HK-2 (cell line): ENCODE measurements at regions not wholly inside any gene's neighbourhood (a gene's known extent, or its start where the extent isn't known, plus 50 kb on each side); places are given as distances from the start of the nearest gene placed in this dataset.
"Not testable (repeated sequence)": the region's sequence is repeated elsewhere in the genome, so short reads cannot be mapped to it uniquely, and the experiment has no call there.

Experiments
- DNase-seq: peaks from one replicate; pipeline ENCODE4 v3.0.0-alpha.2; 2018; ENCODE audit not compliant: unreplicated experiment

DNA sequence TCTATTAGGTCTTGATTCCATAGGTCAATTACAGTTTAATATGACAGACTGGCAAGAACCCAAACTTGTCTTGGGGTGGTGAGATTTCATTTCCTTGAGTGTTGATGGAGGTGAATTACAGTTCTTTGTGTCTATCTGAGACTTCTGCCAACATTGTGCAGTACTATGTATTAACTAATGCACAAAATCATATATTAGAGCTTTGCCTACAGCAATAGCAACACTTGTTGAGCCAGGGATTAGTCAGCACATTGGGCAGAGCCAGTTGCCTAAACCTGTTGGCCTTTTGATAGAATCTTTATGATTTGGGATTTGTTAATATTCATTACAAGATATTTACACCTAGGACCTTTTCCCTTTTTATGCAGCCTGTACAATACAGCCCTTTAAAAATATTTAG, 135.3 kb upstream of the CENPW start:
- no peak for DNase-seq

DNA sequence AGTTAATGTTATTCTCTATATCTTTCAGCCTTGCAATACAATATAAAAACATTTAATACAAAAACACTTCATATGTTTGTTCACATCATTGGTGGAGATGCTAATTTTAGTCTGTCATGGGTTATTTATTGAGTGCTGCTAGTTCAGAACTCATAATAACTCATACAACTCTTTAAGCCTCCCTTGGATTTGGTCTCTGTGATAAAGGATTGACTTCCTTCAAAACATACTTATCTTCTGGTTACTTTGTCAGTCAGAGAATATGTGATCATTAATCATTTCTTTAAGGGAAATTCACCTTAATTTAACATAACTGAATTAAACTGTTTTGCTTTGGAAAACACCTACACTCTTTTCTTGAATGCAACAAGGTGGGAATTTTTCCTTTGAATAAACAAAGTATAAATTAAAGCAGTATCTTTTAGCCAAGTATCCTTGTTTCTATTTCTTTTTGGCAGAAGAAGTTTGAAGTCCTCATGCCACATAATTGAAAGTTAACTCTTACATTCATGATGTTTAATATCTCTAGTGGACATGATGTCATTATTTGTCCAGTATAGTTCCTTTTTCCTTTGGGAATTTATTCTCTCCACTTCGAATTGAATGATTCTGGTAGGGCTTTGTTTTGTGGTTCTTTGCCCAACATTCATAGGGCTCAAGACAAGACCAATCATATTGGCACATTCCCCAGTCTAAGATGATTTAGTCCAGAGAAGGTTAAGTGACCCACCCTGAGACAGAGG, 133.2 kb upstream of the CENPW start:
- DNase-seq, result no peak

DNA sequence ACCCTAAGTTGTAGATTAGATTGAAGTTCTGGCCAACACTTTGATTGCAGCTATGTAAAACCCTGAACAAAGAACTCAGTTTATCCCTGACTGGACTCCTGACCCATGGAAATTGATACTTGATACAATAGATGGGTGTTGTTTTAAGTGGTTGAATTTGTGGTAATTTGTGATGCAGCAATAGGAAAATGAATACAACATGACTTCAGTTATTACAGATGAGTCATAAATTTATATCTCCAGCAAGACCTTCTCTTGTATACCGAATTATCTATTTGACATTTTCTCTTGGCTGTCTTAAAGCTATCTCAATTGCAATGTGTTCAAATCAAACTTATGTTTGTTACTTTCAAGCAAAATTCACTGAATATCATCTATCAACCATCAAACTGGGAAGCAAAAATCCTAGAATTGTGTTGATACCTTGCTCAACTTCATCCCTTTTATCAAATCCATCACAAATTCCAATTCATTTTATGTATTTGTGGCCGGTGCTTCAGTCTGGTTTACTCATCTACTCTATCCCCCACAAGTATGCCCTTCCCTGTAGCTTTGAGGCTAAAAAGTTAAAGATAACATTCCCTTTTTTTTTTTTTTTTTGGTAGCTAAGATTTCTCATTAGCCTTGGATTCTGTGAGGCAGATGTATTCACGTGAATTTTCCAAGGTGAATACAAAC, 129.4 kb upstream of the CENPW start:
- no peak for DNase-seq

DNA sequence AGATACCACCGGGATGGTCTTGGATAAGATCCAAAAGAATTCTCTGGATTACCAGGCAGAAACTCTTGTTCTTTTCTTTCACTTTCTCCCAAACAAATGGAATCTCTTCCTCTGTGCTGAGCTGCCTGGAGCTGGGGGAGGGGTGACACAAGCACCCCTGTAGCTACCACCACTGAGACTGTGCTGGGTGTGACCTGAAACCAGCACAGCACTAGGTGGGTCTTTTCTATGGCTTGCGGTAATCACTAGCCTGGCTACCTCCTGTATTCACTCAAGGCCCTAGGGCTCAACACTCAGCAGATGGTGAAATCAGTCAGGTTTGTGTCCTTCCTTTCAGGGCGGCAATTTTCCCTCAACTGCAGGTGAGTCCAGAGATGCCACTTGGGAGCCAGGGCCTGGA, 122.4 kb upstream of the CENPW start:
- DNase-seq, result no peak

DNA sequence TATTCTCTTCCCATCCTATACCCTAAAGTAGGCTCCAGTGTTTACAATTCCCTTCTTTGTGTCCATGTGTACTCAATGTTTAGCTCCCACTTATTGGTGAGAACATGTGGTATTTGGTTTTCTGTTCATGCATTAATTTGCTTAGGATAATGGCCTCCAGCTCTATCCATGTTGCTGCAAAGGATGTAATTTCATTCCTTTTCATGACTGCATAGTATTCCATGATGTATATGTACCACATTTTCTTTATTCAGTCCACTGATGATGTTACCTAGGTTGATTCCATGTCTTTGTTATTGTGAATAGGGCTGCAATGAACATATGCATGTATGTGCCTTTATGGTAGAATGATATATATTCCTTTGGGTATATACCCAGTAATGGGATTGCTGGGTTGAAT, 119.0 kb upstream of the CENPW start:
- not testable (repeated sequence) for DNase-seq

DNA sequence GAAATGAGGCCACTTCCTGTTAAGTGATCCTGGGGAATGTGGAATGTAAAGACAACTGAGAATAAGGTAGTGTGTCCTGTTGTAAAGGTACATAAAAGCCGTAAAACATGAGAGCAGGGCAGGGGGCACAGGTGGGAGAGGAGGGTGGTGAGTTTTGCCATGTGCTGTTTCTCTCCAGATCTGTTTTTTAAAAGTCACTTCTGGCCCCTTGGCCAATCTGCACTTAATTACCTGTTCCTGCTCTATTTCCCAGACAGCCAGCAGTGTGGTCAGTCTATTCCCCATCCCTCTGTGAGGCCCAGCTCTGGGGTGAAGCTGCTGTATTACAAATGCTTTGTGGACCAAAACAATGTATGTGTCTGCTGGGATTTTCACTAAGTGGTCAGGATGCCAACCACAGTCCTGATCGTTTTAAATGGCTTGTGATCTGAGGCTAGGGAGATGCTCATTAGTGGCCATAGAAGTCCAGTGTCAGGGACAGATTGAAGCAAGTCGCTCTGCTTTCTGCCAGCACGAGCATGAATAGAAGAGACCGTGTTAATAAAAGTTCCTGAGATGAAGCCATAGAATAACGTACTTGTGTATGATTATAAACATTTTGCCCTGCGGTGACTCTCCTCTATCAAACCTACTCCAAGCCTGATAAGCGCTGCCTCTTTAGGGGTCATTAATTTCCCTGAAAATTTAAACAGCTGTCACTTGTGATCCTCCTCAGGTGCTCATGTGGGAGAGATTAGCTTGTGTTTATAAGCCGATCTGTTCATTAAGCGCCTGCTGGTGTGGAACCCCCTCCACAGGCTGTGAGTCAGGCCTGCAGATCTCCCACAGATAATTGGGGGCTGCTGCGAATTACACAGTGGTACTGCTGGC, 111.8 kb upstream of the CENPW start:
- DNase-seq, result no peak

DNA sequence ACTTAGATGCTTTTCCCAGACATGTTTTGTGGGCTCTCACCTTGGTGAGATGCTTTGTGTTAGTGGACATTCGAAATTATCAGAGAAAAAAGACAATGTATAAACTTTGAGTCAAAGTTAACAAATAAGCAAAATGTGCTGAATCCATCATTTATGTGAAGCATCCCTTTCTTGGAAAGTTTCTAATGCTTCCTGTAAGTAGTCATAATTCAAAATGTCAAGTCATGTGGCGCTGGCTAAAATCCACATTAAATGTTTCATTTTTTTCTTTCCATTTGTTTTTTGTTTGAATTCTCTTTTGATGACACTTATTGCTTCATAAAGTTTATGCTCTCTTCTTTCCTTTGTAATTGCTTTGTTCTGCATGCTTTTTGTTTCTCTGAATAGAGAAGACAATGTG, 107.2 kb upstream of the CENPW start:
- no peak for DNase-seq

DNA sequence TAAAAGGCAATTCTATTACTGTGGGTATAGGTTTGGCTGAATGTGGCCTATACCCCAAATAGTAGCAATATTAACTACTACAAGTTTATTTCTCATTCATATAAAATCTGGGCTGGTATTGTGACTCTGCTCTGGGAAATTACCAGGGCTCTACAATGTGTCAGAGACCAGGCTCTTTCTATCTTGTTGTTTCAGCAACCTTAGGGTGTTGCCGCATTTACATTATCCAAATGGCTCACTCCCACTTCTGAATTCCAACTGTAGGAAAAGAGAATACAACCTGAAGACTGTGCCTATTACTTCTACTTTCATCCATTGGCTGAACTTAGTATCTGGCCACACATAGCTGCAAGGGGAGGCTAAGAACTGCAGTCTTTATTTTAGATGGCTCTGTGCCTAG, 106.7 kb upstream of the CENPW start:
- DNase-seq, result no peak

DNA sequence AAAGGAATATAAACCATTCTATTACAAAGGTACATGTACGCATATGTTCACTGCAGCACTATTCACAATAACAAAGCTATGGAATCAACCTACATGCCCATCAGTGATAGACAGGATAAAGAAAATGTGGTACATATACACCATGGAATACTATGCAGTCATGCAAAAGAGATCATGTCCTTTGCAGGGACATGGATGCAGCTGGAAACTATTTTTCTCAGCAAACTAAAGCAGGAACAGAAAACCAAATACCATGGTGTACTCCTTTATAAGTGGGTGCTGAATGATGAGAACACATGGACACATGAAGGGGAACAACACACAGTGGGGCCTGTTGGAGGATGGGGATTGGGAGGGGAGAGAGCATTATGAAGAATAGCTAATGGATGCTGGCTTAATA, 104.6 kb upstream of the CENPW start:
- DNase-seq, result no peak

DNA sequence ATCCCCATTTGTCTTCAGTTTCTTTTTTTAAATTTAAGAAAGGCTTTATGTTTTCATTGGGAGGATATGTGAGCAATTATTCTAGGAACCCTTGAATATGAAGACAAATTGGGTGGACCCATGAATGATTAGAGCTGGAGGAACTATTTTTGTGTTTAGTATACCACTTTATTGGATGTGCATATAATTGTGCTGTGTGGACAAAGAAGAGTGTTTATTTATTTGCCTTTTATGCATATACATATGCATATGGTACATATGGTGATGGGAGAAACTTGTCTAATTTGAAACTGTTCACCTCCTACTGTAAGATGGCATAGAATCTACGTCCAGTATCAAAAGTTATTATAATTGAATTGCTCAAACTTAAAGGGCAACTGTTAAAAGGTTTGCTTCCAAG, 94.8 kb upstream of the CENPW start:
- no peak for DNase-seq

DNA sequence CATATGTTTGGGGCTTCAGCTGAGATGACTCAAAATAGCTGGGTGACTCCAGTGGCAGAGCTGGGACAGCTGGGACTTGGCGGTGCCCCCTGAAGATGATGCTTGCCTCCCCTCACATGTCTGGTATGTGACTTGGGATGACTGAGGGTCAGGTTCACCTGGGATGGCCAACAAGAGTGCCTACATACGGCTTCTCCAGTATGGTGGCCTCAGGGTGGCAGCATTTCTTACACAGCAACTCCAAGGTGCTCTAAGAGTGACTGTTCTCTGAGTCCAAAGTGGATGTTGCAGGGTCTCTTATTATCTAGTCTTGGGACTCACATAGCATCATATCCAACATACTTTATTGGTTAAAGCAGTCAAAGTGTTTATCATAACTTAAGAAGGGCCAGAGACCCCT, 87.8 kb upstream of the CENPW start:
- DNase-seq, result no peak

DNA sequence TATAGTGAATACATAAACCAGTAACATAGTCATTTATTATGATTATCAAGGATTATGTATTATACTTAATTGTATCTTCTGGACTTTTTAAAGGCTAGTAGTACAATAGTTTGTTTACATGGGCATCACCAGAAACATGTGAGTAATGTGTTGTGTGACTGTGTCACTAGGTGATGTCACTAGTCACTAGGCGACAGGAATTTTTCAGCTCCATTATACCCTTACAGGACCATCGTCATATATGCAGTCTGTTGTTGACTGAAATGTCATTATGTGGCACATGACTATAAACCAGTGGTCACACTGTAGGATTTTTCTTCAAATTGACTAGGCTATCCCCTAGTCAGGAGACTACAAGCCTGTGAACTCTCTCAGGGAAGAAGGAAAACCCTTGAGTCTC, 86.5 kb upstream of the CENPW start:
- no peak for DNase-seq

DNA sequence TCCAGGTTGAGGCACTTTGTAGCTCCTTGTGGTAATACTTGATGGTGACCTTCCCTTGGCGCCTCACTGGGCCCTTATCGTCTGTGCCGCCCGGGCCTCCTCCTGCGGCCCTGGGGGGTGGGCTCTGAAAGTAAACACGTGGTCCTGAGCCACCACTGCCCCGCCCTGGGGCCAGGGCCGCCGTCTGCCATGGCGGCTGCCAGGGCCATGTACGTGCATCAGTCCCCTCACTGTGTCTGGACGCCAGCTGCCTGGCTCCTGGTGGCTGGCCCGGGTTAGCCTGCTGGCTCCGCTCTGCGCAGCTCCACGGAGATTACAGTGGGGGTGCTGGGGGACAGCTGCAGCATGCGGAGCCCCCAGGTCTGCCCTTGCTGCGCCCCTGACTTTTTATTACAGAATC, 81.8 kb upstream of the CENPW start:
- no peak for DNase-seq

DNA sequence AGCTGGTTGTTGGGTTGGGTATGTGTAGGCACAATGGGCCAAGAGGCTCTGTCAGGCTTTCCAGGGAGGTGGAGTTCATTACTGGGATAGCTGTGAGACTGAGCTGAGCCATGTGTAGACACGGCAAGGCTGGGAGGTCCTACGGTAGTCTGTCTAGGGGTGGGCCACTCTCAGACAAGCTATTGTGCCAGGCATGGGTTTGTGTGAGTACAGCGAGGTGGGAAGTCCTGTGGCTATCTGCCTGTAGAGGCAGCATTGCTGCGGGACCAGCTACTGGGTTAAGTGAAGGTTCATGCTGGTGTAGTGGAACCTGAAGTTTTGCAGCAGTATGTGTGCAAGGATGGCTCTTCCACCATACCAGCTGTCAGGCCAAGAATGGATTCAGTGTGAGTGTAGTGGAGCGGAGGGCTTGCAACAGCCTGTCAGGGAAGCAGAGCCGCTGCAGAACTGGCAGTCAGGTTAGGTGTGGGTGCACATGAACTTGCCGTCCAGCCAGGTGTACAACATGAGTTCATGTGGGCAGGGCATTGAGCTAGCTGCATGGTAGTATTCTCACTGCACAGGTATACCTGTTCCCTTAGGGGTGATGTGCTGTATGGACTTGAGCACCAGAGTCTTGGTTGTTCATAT, 78.0 kb upstream of the CENPW start:
- DNase-seq, result no peak

DNA sequence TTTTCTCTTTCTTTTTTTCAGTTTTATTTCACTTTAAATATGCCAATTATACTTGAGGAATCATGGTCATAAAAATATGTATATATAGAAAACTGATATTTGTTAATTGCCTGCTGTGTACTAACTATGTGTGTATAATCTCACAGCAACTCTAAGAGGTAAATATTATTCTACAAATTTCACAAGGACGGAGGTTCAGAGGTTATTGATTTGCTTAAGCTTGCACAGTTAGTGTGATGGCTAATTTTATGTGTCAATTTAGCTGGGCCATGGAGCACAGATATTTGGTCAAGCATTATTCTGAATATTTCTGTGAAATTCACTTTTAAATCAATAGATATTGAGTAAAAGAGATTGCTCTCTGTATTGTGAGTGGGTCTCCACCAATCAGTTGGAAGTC, 75.7 kb upstream of the CENPW start:
- no peak for DNase-seq

DNA sequence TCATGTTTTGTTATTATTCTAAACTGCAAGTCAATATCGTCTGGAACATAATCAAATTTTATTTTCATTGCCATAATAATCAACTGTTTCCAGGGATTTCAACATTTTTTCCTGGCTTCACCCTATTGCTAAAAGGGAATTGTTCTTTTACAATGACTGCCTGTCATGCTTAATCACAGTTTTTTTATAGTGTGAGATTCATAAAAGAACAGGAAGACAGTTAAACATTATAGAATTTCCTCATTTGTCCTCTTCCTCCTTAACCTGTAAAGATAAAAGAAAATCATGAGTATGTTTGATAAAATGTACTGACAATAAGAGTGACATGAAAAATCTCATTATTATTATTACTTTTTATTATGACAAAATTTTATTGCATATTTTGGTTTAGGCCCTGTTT, 73.3 kb upstream of the CENPW start:
- no peak for DNase-seq

DNA sequence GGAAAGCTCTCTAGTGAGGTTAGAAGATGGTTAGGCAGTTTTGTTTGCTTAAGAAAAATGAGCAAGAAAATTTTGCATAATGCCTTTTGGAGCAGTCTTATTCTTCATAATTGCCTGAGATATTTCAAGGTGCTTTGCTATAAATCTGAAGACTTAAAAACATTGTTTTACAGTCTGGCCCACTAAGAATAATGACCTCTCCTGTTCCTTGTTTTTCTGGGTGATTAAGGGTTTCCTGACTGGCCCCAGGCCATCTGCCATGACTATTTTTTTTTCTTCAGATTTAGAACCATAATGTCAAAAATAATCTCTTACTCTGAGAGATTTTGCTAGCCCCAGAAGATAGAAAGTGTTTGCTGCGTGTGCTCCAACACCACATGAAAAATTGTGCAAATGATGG, 72.3 kb upstream of the CENPW start:
- DNase-seq, result no peak

DNA sequence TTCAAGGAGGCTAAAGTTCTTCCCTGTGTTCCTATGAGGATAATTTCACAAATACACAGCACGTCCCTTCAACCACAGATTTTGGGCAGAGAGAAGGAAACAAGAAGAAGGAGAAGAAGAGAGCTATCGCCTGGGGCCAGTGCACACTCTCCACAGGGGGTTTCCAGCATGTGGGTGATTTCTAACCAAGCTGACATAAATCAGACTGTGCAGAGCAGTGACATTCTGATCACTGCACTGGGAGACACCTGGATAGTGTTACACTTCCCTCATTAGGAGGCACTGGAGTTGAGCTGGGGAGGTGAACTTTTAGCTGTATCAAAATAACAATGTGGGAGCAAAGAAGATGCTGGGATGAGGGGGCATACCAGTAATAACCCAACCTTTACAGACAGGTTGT, 71.8 kb upstream of the CENPW start:
- no peak for DNase-seq

DNA sequence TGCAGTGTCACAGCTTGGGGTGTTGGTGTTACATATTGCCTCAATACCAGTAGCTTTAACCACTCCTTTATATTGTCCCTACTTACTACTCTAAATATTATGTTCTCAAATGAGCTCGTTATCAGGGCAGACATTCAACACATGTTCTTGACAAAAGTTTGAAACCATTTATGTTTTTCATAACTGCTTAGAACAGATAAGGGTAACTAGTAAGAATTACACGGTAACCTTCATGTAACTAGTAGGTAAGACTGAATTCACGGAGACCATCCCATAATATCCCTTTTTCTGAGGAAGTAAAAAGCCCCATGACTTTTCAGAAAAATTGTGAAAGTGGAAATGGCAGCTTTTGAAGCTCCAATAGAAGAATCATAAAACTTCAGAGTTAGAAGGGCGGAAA, 59.6 kb upstream of the CENPW start:
- DNase-seq, result no peak

DNA sequence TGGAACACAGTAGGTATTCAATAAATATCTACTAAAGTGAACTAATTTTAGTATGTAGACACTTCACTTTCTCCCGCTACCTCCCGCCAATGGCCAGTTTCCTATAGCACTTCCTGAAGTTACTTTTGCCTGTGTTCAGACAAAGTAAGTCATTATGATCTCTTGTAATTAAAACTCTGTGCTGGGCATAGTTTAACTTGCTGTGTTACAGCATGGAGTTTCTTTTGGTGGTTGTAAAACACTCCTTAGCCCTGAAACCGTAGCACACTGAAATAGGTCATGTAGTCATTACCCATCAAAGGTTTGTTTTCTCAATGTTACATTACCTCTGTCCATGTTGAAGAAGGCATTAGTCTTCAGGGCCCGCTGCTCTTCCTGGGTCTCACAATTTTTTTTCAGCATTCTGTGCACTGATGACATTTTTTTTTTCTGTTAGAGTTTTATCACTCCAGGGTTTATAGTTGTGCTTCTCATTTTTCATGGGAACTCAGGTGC, 54.0 kb upstream of the CENPW start:
- no peak for DNase-seq
